ENCODE measurements at regions not wholly inside any gene's neighbourhood (a gene's known extent, or its start where the extent isn't known, plus 50 kb on each side); places are given as distances from the start of the nearest gene placed in this dataset.

- Histone ChIP-seq H3K27ac (ENCODE audit: low read depth, low read length) (no peak overlapping the region), H3K36me3 (ENCODE audit: control insufficient read depth in 1 of 2, insufficient read depth in 2 of 2, low read length in 2 of 2) (no peaks in the 10 kb centered on the region), H3K4me2 (ENCODE audit: low read length) (no peak overlapping the region), H2AFZ (ENCODE audit: low read depth, low read length, poor library complexity, severe bottlenecking) (no peak overlapping the region), H3K9ac (ENCODE audit: low read length) (no peak overlapping the region), H3K27me3 (ENCODE audit: insufficient read depth, low read length) (no peaks in the 10 kb centered on the region), H3K9me2 (ENCODE audit: insufficient read depth) (no peaks in the 10 kb centered on the region), H3K4me3 (replicated peaks in 1 of 2; ENCODE audit: low read depth in 1 of 2, low read length in 2 of 2) (no peak overlapping the region), H3K79me2 (ENCODE audit: insufficient read depth, low read length) (no peaks in the 10 kb centered on the region), H3K9me3 (ENCODE audit: control insufficient read depth in 1 of 2, insufficient read depth in 1 of 2, low read depth in 1 of 2, low read length in 2 of 2) (peaks cover 7 to 39% of the 10 kb centered on the region in 2 experiments; a peak in 3 of 4 replicates), H3K4me1 (ENCODE audit: control insufficient read depth in 1 of 2, insufficient read depth in 2 of 2, low read length in 2 of 2) (no peaks in the 10 kb centered on the region), H4K20me1 (ENCODE audit: insufficient read depth) (no peaks in the 10 kb centered on the region)
- ChIA-PET POLR2A (no interaction called here), RAD21 (ENCODE audit: low non-redundant PET in 1 of 2, low total read pairs in 2 of 2, uncharacterized antibody in 2 of 2, unreplicated experiment in 2 of 2) (no interaction called here), CTCF (no interaction called here)
- intact Hi-C loops (cut with micrococcal nuclease): no loop called here
- TF ChIP-seq, protein P1, sequence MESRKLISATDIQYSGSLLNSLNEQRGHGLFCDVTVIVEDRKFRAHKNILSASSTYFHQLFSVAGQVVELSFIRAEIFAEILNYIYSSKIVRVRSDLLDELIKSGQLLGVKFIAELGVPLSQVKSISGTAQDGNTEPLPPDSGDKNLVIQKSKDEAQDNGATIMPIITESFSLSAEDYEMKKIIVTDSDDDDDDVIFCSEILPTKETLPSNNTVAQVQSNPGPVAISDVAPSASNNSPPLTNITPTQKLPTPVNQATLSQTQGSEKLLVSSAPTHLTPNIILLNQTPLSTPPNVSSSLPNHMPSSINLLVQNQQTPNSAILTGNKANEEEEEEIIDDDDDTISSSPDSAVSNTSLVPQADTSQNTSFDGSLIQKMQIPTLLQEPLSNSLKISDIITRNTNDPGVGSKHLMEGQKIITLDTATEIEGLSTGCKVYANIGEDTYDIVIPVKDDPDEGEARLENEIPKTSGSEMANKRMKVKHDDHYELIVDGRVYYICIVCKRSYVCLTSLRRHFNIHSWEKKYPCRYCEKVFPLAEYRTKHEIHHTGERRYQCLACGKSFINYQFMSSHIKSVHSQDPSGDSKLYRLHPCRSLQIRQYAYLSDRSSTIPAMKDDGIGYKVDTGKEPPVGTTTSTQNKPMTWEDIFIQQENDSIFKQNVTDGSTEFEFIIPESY (IDR thresholded peaks at IDR 0.05; ENCODE audit: extremely low read depth, insufficient replicate concordance, low read length): no peak
- TF ChIP-seq RAD21 (IDR thresholded peaks at IDR 0.05; ENCODE audit: low read depth) (no peak), ZNF274 (IDR thresholded peaks at IDR 0.05; ENCODE audit: low read depth, low read length) (no peak), FOSL1 (IDR thresholded peaks at IDR 0.05; ENCODE audit: low read depth) (no peak), EGR1 (IDR thresholded peaks at IDR 0.05; ENCODE audit: low read depth) (no peak), ZFX (IDR thresholded peaks at IDR 0.05) (no peak), REST (IDR thresholded peaks at IDR 0.05; ENCODE audit: low read depth) (no peak), EZH2 (IDR thresholded peaks at IDR 0.05) (no peak), JUND (IDR thresholded peaks at IDR 0.05) (no peak), TCF7L2 (IDR thresholded peaks at IDR 0.05; ENCODE audit: borderline replicate concordance, extremely low read depth, insufficient read depth, insufficient read length) (no peak), SIN3A (IDR thresholded peaks at IDR 0.05; ENCODE audit: low read depth) (no peak), CEBPB (IDR thresholded peaks at IDR 0.05; ENCODE audit: low read depth) (no peak), SP1 (IDR thresholded peaks at IDR 0.05; ENCODE audit: low read depth) (no peak), POLR2A (IDR thresholded peaks at IDR 0.05; ENCODE audit: borderline replicate concordance, extremely low read depth, insufficient read depth, insufficient read length) (no peak), ATF3 (IDR thresholded peaks at IDR 0.05) (no peak), CBX3 (IDR thresholded peaks at IDR 0.05; ENCODE audit: low read depth) (no peak), SRF (IDR thresholded peaks at IDR 0.05; ENCODE audit: low read depth) (no peak)
- TF ChIP-seq, protein P2, sequence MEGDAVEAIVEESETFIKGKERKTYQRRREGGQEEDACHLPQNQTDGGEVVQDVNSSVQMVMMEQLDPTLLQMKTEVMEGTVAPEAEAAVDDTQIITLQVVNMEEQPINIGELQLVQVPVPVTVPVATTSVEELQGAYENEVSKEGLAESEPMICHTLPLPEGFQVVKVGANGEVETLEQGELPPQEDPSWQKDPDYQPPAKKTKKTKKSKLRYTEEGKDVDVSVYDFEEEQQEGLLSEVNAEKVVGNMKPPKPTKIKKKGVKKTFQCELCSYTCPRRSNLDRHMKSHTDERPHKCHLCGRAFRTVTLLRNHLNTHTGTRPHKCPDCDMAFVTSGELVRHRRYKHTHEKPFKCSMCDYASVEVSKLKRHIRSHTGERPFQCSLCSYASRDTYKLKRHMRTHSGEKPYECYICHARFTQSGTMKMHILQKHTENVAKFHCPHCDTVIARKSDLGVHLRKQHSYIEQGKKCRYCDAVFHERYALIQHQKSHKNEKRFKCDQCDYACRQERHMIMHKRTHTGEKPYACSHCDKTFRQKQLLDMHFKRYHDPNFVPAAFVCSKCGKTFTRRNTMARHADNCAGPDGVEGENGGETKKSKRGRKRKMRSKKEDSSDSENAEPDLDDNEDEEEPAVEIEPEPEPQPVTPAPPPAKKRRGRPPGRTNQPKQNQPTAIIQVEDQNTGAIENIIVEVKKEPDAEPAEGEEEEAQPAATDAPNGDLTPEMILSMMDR (IDR thresholded peaks at IDR 0.05 in 2 of 3, conservative IDR thresholded peaks at IDR 0.05 in 1 of 3; ENCODE audit: borderline replicate concordance in 1 of 3, insufficient read depth in 1 of 3, low read depth in 2 of 3, low read length in 2 of 3): no peak
- ATAC-seq (no peak), DNase-seq (ENCODE audit: low read depth, low spot score) (no peak)
- no TSS peak for BruUV-seq (replicated peaks)
Observed at GRCh38 chr21:21622460-21623234, 624.4 kb downstream of the NCAM2 start.

Data from HCT116 (cell line).